Panc1 (cell line): ENCODE measurements at regions not wholly inside any gene's neighbourhood (a gene's known extent, or its start where the extent isn't known, plus 50 kb on each side); places are given as distances from the start of the nearest gene placed in this dataset.

ENCODE experiments used
- ATAC-seq: fragments of 200-7000 bp; cut with Tn5 transposase; 2 replicates; pipeline ENCODE4 v1.9.1; 2020; ENCODE audit warnings: mild to moderate bottlenecking, moderate library complexity
- BruUV-seq: library from RNA; stranded (reverse); fragments of 400-500 nt; replicated peaks from 2 replicates; lab custom pipeline; 2021; lab: Mats Ljungman, UMichigan
- CTCF ChIA-PET: fragments of 300-600 bp; sonication (Branson Sonifier 250); formaldehyde crosslinking; loops from one replicate; lab custom pipeline; 2022; ENCODE audit warnings: antibody characterized with exemption; lab: Charles Lee
- POLR2A ChIA-PET: fragments of 300-600 bp; sonication (Branson Sonifier 250); formaldehyde crosslinking; loops from one replicate; lab custom pipeline; 2022; ENCODE audit warnings: antibody characterized with exemption; lab: Charles Lee
- DNase-seq: peaks from one replicate; pipeline ENCODE4 v3.0.0-alpha.2; 2010; ENCODE audit warnings: low read depth, low spot score
- H3K27ac ChIP-seq: 2 replicates; pipeline ENCODE4 v1.5.1; 2011; ENCODE audit warnings: mild to moderate bottlenecking, low read length, inconsistent platforms
- H3K27me3 ChIP-seq: fragments of 200-500 bp; sonication (Bioruptor generic); 2 replicates; pipeline ENCODE4 v1.6.0; 2014; ENCODE audit warnings: low read length, inconsistent platforms; ENCODE audit not compliant: control insufficient read depth, insufficient read depth
- H3K36me3 ChIP-seq: fragments of 200-500 bp; sonication (Bioruptor generic); 2 replicates; pipeline ENCODE4 v1.5.1; 2014; ENCODE audit warnings: inconsistent platforms, mild to moderate bottlenecking, low read length, moderate library complexity; ENCODE audit not compliant: control insufficient read depth, insufficient read depth
- H3K4me1 ChIP-seq: 2 replicates; pipeline ENCODE4 v1.5.1; 2011; ENCODE audit warnings: inconsistent platforms, mild to moderate bottlenecking, low read length, moderate library complexity; ENCODE audit not compliant: control insufficient read depth, insufficient read depth
- H3K4me3 ChIP-seq, 2 experiments: 2 replicates each; pipeline ENCODE4 v1.5.1; 2011 to 2012; ENCODE audit warnings: low read depth in 2 of 2, low read length in 2 of 2, mild to moderate bottlenecking in 2 of 2, inconsistent platforms in 1 of 2, moderate library complexity in 1 of 2
- H3K9me3 ChIP-seq: fragments of 200-500 bp; sonication (Bioruptor generic); 2 replicates; pipeline ENCODE4 v1.5.1; 2014; ENCODE audit warnings: low read depth, mild to moderate bottlenecking, inconsistent platforms, low read length, moderate library complexity; ENCODE audit not compliant: control insufficient read depth, insufficient read depth
- CTCF ChIP-seq: fragments of 450-650 bp; IDR thresholded peaks from 2 replicates; pipeline ENCODE4 v1.5.1; 2017; ENCODE audit warnings: mild to moderate bottlenecking
- POLR2AphosphoS5 ChIP-seq: IDR thresholded peaks from 2 replicates; pipeline ENCODE4 v1.6.1; 2012; ENCODE audit warnings: mild to moderate bottlenecking, low read depth, low read length, moderate library complexity
- REST ChIP-seq, 2 experiments: IDR thresholded peaks; 2 replicates each; pipeline ENCODE4 v1.6.1; 2011 to 2012; ENCODE audit warnings: low read depth in 2 of 2, control low read depth in 1 of 2, low read length in 1 of 2, mild to moderate bottlenecking in 1 of 2, moderate library complexity in 1 of 2; ENCODE audit not compliant: insufficient read depth in 1 of 2
- SIN3A ChIP-seq: IDR thresholded peaks from 2 replicates; pipeline ENCODE4 v1.6.1; 2012; ENCODE audit warnings: low read depth, mild to moderate bottlenecking, low read length, moderate library complexity, borderline replicate concordance; ENCODE audit not compliant: insufficient read depth
- TCF7L2 ChIP-seq: IDR thresholded peaks from 2 replicates; pipeline ENCODE4 v1.6.1; 2011; ENCODE audit warnings: mild to moderate bottlenecking, low read depth, low read length, inconsistent platforms
- in situ Hi-C: cut with HindIII; loops from 2 replicates; pipeline ENCODE4 v1.10.0; 2016; ENCODE audit warnings: low sequenced_read_pairs, low pct_unique_long_range_greater_than_20kb
- intact Hi-C: fragments of 100-400 bp; cut with micrococcal nuclease; formaldehyde crosslinking; loops from one replicate; pipeline ENCODE4 v1.10.0; 2022; ENCODE audit not compliant: unreplicated experiment

GRCh38 chr9:89881431-89881830 is 276.6 kb downstream of the GADD45G start:
- H3K36me3 ChIP-seq, result no peaks in the 10 kb centered on the region
- H3K27ac ChIP-seq, result no peak overlapping the region
- ChIA-PET POLR2A (no interaction called here), CTCF (no interaction called here)
- H3K4me1 ChIP-seq, result no peaks in the 10 kb centered on the region
- H3K27me3 ChIP-seq, result no peaks in the 10 kb centered on the region
- H3K9me3 ChIP-seq, result no peaks in the 10 kb centered on the region
- in situ Hi-C loops, result no loop called here
- ATAC-seq (no peak), DNase-seq (no peak)
- no TSS peak for BruUV-seq
- intact Hi-C loops, result no loop called here
- TF ChIP-seq REST (IDR thresholded peaks at IDR 0.05; ENCODE audit: insufficient read depth in 1 of 2, low read depth in 2 of 2, low read length in 1 of 2) (no peak), CTCF (no peak), TCF7L2 (no peak), SIN3A (no peak), POLR2AphosphoS5 (no peak)
- H3K4me3 ChIP-seq, result no peak overlapping the region

GRCh38 chr9:89882930-89883361 is 278.1 kb downstream of the GADD45G start:
- ChIA-PET POLR2A (no interaction called here), CTCF (no interaction called here)
- TF ChIP-seq REST (IDR thresholded peaks at IDR 0.05; ENCODE audit: insufficient read depth in 1 of 2, low read depth in 2 of 2, low read length in 1 of 2) (no peak), SIN3A (no peak), POLR2AphosphoS5 (no peak), CTCF (no peak), TCF7L2 (no peak)
- DNase-seq, result no peak
- BruUV-seq, result no TSS peak
- ATAC-seq, result no peak
- H3K36me3 ChIP-seq, result no peaks in the 10 kb centered on the region
- H3K4me3 ChIP-seq, result no peak overlapping the region
- in situ Hi-C loops, result no loop called here
- H3K27me3 ChIP-seq, result no peaks in the 10 kb centered on the region
- no peak overlapping the region for H3K27ac ChIP-seq
- H3K9me3 ChIP-seq, result no peaks in the 10 kb centered on the region
- no peaks in the 10 kb centered on the region for H3K4me1 ChIP-seq
- intact Hi-C loops, result no loop called here
